HG03521 (cell line): ENCODE measurements at regions not wholly inside any gene's neighbourhood (a gene's known extent, or its start where the extent isn't known, plus 50 kb on each side); places are given as distances from the start of the nearest gene placed in this dataset.

Source experiments
- ATAC-seq: cut with Tn5 transposase; IDR thresholded peaks from one replicate; pipeline ENCODE4 v1.9.1; 2021; ENCODE audit warnings: mild to moderate bottlenecking, moderate library complexity; ENCODE audit not compliant: unreplicated experiment

DNA sequence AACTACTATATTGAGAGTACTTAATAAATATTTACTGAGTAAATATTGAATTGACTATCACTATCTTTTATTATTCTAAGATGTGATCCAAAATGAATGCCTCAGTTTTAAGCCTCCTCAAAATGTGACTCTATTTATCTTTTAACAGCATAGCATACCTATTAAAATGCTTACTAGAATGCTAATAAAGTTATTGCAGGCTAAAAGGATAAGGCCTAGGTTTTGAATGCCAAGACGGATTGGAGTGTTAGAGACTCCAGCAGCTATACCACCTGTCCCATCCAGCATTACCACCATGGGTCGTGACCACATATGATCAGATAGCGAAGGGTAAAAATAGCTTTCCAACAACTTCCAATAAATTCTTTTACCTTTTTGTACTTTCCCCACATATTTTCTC, 64.7 kb upstream of the MYRIP start:
- no peak for ATAC-seq

DNA sequence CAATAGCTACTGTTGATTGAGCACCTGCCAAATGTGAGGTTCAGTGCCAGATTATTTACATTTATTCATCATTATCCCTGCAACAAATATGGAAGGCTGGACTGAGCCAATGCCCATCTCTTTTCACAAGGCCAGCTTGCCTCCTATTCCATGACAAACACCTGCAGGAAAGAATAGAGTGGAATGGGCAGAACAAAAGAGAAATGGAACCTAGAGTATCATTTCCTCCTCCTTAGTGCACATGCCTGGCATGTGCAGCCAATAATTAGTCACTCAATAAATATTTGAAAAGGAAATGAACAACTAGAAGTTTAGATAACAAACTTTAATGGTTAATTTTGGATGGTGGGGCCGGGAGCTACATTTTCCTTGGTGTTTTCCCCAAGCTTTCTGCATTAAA, 61.4 kb upstream of the MYRIP start:
- no peak for ATAC-seq

DNA sequence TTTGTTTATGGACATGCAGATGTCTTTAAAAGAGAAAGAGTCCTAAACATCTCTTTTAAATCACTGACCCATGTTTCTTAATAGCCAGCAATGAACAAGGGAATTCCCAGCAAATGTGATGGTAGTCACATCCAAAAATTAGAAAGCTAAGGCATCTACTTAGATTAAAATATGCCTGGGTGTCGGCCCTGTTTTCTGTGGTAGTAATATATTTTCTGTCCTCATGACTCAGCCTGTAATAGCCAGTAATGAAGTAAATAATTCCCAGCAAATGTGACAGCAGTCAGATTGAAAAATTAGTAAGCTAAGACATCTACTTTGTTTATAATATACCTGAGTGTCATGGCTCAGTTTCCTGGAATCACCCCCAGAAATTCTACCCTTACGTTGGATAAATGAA, 60.6 kb upstream of the MYRIP start:
- no peak for ATAC-seq

DNA sequence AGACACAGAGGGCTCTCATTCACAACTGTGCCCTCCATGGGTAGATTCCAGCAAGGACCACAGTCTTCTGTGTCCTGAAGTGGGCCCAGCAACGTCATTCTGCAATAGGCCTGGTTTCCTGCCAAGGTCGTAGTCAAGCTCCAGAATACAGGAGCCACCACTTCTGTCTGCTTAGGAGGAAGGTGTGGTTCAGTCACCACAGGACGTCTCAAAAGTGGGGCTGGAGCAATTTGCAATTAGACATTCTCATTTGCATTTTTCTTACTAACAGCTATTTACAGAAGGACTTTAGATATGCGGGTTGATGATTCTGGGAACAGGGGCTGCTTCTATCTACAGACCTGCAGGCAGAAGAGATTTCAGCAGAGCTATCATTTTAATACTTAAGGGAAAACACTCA, 58.7 kb upstream of the MYRIP start:
- ATAC-seq: no peak

DNA sequence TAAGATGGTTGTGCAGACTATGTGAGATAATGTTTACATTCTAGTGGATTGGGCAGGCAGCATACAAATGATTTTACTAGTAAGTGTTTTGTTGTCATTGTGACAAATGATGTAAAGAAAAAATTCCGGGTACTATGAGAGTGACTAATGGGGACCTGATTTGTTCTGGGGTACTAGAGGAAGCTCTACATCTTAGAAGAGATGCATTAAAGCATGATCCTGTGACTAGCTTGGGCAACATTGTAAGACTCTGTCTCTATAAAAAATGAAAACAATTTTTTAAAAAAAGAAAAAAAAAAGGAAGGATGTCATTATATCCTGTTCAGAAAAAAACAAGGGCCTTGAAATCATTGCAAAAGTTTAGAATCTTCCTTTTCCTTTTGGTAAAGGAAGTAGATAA, 58.1 kb upstream of the MYRIP start:
- ATAC-seq: no peak

DNA sequence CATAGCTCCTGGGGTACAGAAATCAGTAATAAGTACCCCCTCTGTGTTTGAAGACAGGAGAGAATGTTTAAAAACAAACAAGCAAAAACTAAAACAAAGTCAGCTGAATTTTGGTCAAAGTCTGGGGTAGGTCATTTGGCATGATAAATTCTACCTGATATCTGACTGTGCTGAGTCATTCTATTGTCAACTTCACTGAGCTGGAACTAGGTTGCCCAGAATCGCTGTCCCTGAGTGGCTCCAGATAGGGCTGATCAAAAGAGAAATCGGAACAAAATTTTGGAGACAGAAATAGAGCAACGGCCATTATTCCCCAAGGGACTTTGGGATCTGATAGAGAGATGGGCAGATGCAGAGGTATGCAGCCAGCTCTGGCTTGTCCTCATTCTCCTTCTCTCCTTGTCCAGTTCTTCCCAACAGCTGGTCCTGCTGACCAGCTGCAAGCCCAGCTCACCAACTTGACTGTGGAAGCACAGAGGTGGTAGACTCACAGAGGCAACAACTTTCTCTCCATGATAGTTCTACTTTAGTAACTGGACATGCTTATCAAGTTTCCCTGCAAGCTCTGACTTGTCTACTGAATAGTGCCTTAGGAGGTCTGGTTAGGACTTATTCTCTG, 57.3 kb upstream of the MYRIP start:
- no peak for ATAC-seq

DNA sequence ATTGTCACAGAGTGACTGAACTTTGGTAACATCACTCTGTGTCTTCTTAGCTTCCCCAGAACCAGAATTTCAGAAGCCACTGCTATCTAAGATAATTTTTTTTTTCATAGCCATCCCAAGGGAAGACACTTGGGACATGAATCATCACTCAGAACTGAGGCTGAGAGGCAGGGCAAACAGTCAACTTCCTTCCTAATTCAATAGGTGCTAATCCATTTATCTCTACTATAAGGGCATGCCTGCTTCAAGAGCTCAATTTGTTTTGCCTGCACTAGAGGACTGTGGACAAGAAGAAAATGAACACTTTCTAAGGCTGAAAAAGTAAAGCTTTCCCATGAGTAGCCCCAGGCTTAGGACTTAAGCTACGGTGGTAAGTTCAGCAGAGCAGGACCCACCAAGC, 56.7 kb upstream of the MYRIP start:
- ATAC-seq: no peak

DNA sequence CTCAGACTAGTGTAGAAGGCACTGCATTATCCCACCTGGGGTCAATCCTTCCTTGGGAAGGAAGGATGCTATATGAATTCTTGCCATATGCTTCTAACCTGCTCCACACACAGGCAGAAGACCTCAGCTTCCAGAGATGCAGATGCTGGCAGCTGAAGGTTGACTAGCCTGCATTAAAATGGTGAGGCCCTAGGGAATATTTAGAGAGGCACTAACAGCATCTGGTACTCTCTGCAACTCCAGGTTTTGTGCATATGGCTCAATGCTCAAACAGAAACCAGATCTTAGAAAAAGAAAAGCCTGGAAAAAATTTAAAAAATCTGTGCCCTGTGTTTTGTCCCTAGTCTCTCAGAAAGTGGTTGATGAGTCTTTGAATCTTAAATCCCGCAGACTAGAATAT, 56.0 kb upstream of the MYRIP start:
- ATAC-seq: no peak

DNA sequence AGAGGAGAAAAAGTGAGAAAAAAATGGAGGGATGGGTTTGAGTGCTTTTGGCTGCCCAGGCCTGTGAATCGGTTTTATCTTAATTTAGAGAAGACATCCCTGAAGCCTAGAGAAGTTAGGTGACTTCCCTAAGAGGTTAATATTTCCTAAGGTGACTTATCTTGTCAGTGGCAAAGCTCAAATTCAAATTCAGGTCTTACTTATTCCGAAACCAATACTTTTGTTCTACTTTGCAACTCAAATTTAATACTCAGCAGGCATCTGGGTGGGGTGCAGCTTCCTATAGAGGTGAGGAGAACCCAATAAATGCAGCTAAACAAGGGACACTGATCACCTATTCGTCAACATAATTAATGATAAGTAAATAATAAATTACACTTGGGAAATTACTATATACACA, 54.9 kb upstream of the MYRIP start:
- ATAC-seq: peak; percentile 62

DNA sequence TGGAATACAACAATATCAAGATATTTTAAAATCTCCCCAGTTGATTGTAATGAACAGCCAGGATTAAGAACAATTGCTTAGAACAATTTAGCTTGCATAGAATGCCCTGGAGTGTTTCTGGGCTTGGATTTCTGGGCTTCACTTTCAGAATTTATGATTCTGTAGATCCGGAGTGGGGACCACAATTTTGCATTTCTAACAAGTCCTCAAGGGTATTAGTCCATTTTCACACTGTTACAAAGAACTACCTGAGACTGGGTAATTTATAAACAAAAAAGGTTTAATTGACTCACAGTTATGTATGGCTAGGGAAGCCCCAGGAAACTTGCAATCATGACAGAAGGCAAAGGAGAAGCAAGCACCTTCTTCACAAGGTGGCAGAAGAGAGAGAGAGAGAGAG, 54.3 kb upstream of the MYRIP start:
- ATAC-seq: no peak

DNA sequence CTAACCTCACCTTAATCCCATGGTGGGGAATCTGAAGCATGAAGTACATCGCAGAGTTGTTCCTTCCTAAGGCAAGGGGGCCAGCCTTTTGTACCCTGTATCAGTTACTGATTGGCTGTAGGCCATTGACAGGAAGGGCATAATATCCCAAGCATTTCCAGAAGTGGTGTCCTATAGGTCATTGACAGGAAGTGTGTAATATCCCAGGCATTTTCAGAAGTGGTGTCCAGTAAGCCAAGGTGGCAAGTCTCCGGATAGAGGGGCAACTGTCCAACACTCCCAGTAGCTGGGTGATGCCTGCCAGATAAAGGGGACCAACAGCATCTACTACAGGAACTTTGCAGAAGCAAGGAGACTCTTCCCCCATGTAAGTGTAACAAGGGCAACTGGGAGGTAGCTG, 52.1 kb upstream of the MYRIP start:
- ATAC-seq: no peak
